ENCODE measurements at regions not wholly inside any gene's neighbourhood (a gene's known extent, or its start where the extent isn't known, plus 50 kb on each side); places are given as distances from the start of the nearest gene placed in this dataset.
A peak's percentile ranks its signal among the peaks of the same experiment; 100 is the strongest.

- peak overlapping the region in 2 of 8 donors; percentile 4 to 57 for H3K4me3 Mint-ChIP-seq
- H3K9me3 Mint-ChIP-seq = no peaks in the 10 kb centered on the region
- DNase-seq = peak; percentile 21
- H3K27me3 Mint-ChIP-seq = peaks cover 0 to 16% (median 0%) of the 10 kb centered on the region in 3 donors
- H3K27ac Mint-ChIP-seq = peak overlapping the region in 3 of 6 donors; percentile 40 to 89 (median 82)
- ATAC-seq (ENCODE audit: low read depth in 2 of 2) = peak; percentile 85
- peaks cover 14 to 22% (median 21%) of the 10 kb centered on the region in 3 donors for H3K4me1 Mint-ChIP-seq
- no peaks in the 10 kb centered on the region for H3K36me3 Mint-ChIP-seq
Measured at GRCh38 chr18:45161850-45162249, 453.4 kb upstream of the SLC14A2 start.

DNA sequence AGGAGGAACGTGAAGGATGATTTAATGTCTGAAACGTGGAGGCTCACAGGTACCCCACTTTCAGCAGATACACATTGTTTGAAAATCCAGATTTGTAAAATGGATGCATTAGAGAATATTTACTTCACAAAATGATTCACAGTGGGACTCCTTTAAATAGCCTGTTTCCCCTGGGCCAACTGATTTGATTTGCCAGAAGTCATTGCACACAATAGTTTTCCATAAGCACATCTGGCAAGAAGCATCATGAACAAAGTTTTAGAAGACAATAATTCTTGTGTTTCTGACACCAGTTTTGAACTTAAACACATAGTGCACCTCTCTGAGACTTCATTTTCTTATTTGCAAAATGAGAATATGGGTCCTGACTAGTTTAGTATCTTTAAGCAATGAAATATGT, 451.4 kb upstream of the SLC14A2 start:
- peaks cover 15 to 23% (median 21%) of the 10 kb centered on the region in 3 donors for H3K4me1 Mint-ChIP-seq
- H3K36me3 Mint-ChIP-seq = no peaks in the 10 kb centered on the region
- no peaks in the 10 kb centered on the region for H3K9me3 Mint-ChIP-seq
- peaks cover 0 to 8% (median 0%) of the 10 kb centered on the region in 3 donors for H3K27me3 Mint-ChIP-seq
- DNase-seq (no peak), ATAC-seq (ENCODE audit: low read depth in 2 of 2) (no peak)
- no peak overlapping the region for H3K4me3 Mint-ChIP-seq
- H3K27ac Mint-ChIP-seq = peak overlapping the region in 2 of 6 donors; percentile 18 to 82

DNA sequence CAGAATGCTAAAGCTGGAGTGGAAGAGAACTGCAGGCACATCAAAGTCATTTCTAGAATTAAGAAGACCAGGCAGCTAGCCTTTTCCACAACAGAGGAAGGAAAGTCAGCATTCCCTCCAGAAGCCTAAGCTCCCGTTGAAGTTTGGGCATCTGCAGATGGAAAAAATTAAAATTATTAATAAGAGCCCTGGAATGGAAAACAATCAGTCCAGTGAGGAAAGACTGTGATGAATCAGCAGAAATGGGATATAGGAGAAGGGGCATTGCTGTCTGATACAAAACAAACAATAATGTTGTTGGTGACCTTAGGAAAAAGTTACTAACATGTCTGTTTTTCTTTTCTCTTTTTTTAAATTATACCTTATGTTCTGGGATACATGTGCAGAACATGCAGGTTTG, 450.7 kb upstream of the SLC14A2 start:
- H3K27me3 Mint-ChIP-seq = peaks cover 0 to under 1% (median 0%) of the 10 kb centered on the region in 3 donors
- H3K4me1 Mint-ChIP-seq = peaks cover 14 to 23% (median 16%) of the 10 kb centered on the region in 3 donors
- no peaks in the 10 kb centered on the region for H3K9me3 Mint-ChIP-seq
- no peaks in the 10 kb centered on the region for H3K36me3 Mint-ChIP-seq
- peak overlapping the region in 1 of 6 donors; percentile 82 for H3K27ac Mint-ChIP-seq
- DNase-seq (no peak), ATAC-seq (ENCODE audit: low read depth in 2 of 2) (no peak)
- H3K4me3 Mint-ChIP-seq = no peak overlapping the region

DNA sequence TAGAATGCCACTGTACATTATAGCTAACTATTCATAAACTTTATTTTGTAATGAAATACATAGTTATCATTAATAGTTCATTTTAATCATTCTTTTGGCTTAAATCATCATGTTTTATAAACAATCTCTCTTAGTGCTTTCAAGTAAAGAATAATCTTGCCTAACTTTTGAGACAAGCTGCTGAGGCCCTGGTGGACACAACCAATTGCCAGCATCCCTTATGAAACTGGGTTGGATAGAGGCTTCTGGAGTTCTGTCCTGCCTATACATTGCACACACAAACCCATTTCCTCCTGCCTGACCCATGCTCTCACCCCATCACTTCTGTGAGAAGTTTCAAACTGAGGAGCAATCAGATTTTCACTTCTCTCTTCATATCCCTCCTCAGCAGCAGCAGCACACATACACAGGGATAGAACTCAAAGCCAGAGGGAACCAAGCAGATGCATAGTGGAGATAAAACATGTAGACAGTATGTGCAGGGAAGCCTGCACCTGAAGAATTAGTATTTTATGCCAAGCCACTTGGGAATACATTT, 450.0 kb upstream of the SLC14A2 start:
- no peak overlapping the region for H3K4me3 Mint-ChIP-seq
- H3K27me3 Mint-ChIP-seq = no peaks in the 10 kb centered on the region
- no peak for ATAC-seq (ENCODE audit: low read depth in 2 of 2)
- no peaks in the 10 kb centered on the region for H3K36me3 Mint-ChIP-seq
- DNase-seq = no peak
- no peak overlapping the region for H3K27ac Mint-ChIP-seq
- H3K4me1 Mint-ChIP-seq = peaks cover 13 to 23% (median 16%) of the 10 kb centered on the region in 3 donors
- no peaks in the 10 kb centered on the region for H3K9me3 Mint-ChIP-seq

DNA sequence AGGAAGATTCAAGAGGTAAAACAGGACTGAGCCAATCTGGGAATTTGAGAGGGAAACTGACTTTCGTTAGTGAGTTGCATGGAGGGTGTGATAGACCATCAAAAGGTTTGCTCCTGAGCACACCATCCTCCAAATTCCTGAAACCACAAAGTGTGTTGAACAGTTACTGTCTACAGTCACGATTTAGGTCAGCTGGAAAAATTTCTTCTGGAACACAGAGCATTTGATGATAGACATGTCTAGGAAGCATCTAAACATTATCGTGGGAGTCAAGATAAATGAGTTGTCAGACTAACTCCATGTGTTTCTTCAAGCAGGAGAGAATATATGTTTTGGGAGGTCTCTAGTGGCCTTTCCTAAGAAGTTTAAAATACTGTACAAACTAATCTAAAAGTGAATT, 449.4 kb upstream of the SLC14A2 start:
- H3K27me3 Mint-ChIP-seq = no peaks in the 10 kb centered on the region
- DNase-seq = no peak
- H3K9me3 Mint-ChIP-seq = no peaks in the 10 kb centered on the region
- no peak overlapping the region for H3K4me3 Mint-ChIP-seq
- H3K27ac Mint-ChIP-seq = no peak overlapping the region
- H3K4me1 Mint-ChIP-seq = peaks cover 13 to 23% (median 16%) of the 10 kb centered on the region in 3 donors
- ATAC-seq (ENCODE audit: low read depth in 2 of 2) = no peak
- H3K36me3 Mint-ChIP-seq = no peaks in the 10 kb centered on the region

- no peak for ATAC-seq (ENCODE audit: low read depth in 2 of 2)
- H3K4me1 Mint-ChIP-seq = peaks cover 13 to 25% (median 16%) of the 10 kb centered on the region in 3 donors
- H3K36me3 Mint-ChIP-seq = no peaks in the 10 kb centered on the region
- H3K4me3 Mint-ChIP-seq = no peak overlapping the region
- H3K27ac Mint-ChIP-seq = no peak overlapping the region
- DNase-seq = no peak
- H3K9me3 Mint-ChIP-seq = no peaks in the 10 kb centered on the region
- H3K27me3 Mint-ChIP-seq = no peaks in the 10 kb centered on the region
Measured at GRCh38 chr18:45166341-45166835, 448.9 kb upstream of the SLC14A2 start.

DNA sequence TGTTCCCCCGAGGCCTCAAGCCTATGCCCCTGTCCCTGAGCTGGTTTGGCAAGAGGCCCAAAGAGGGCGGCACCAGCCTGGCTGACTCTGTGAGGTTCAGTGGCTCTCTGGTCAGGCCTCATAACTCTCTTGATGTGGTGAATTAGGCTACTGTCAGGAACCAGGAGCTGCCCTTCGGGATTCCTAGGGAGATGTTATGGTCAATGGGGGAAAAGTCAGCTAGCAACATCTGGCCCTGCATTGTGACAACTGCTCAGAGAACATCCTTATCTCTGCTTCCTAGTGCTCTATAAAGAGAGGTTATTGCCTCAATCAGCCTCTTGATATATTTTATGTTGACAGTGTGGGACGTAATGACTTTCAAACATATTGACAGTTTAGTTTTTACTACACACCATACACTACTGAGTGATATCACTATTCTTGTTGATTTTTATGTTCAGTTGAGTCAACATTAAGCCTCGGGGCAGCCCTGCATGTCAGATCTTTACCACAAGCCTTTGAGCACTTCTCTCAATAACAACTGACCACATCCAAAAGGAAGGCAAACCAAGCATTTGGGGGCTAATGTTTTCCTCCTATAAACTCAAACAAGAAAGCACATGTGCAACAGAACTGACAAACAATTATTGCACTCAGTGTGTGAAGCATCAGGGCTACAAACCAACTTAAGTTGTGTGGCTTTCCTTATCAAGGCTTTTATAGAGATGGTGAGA, 448.3 kb upstream of the SLC14A2 start:
- no peak overlapping the region for H3K4me3 Mint-ChIP-seq
- peaks cover 10 to 24% (median 11%) of the 10 kb centered on the region in 3 donors for H3K4me1 Mint-ChIP-seq
- DNase-seq (no peak), ATAC-seq (ENCODE audit: low read depth in 2 of 2) (no peak)
- no peaks in the 10 kb centered on the region for H3K9me3 Mint-ChIP-seq
- H3K27me3 Mint-ChIP-seq = no peaks in the 10 kb centered on the region
- no peak overlapping the region for H3K27ac Mint-ChIP-seq
- H3K36me3 Mint-ChIP-seq = no peaks in the 10 kb centered on the region

GRCh38 chr18:45167631-45168280, 447.5 kb upstream of the SLC14A2 start:
- H3K9me3 Mint-ChIP-seq = no peaks in the 10 kb centered on the region
- no peak overlapping the region for H3K4me3 Mint-ChIP-seq
- no peaks in the 10 kb centered on the region for H3K27me3 Mint-ChIP-seq
- ATAC-seq (ENCODE audit: low read depth in 2 of 2) (no peak), DNase-seq (no peak)
- H3K27ac Mint-ChIP-seq = no peak overlapping the region
- peaks cover 9 to 24% (median 11%) of the 10 kb centered on the region in 3 donors for H3K4me1 Mint-ChIP-seq
- no peaks in the 10 kb centered on the region for H3K36me3 Mint-ChIP-seq

DNA sequence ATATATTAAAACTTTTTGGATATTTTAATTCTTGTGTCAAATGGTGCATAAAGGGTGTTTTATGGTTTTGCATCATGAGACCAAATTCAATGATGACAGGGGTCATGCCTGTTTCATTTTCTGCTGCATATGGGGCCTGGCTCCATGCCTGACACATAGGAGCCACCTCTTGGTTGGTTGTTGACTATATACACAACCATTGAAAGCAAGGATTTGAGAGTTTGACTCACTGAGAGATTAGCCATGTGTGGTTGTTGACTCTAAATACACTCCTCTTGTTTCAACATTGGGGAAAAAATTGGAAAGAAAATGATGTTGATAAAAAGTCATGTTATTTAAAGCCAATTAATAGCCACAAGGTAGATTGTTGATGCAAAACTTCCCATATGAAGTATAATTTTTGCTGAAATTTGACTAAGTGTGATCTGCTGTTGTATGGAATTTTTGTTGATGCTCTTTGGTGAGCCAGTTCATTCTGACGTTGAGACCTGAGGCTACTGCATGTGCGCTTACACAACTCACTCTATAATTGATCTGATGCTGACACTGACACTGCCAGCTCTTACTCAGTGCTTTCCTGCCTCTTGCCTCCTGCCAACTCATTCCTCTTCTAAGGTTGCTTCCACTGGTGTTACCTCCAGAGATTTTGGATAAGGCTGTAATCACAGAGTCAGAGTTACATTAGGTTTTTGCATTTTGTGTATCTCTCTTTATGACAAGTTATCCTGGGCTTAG, 446.2 kb upstream of the SLC14A2 start:
- Mint-ChIP-seq H3K27me3 (no peaks in the 10 kb centered on the region), H3K36me3 (no peaks in the 10 kb centered on the region), H3K4me1 (peaks cover 9 to 24% (median 11%) of the 10 kb centered on the region in 3 donors), H3K4me3 (no peak overlapping the region), H3K9me3 (no peaks in the 10 kb centered on the region), H3K27ac (no peak overlapping the region)
- no peak for ATAC-seq (ENCODE audit: low read depth in 2 of 2)
- no peak for DNase-seq

- no peaks in the 10 kb centered on the region for H3K27me3 Mint-ChIP-seq
- peak overlapping the region in 1 of 6 donors; percentile 28 for H3K27ac Mint-ChIP-seq
- no peak overlapping the region for H3K4me3 Mint-ChIP-seq
- DNase-seq = no peak
- no peaks in the 10 kb centered on the region for H3K36me3 Mint-ChIP-seq
- H3K4me1 Mint-ChIP-seq = peaks cover 9 to 24% (median 11%) of the 10 kb centered on the region in 3 donors
- H3K9me3 Mint-ChIP-seq = no peaks in the 10 kb centered on the region
- no peak for ATAC-seq (ENCODE audit: low read depth in 2 of 2)
Measured at GRCh38 chr18:45169610-45170009, 445.7 kb upstream of the SLC14A2 start.

DNA sequence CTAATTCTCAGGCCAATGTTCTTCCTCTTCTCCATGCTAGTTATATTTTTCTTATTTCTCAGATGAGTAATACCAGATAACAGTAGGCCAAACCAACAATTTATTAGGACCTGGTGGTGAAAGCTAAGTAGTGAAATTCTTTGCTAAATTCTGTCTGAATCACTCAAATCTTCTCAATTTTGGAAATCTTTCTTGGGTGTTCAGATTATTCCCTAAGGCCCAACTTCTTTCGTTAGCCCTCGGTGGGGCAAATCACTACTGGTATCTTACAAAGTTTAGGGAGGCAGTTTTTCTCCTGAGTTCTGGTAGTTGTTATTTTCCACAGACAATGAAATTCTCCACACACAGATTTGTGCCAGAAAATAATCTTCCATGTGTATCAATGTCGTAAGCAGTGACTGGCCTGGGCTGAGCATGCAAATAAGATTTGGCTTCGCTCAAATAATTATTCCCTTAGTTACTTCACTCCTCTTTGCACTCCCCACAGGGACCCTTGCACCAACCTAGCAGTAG, 443.5 kb upstream of the SLC14A2 start:
- ATAC-seq (ENCODE audit: low read depth in 2 of 2) = no peak
- Mint-ChIP-seq H3K27me3 (peaks cover 3 to 4% (median 3%) of the 10 kb centered on the region in 3 donors), H3K36me3 (peaks cover 0 to 3% of the 10 kb centered on the region in 2 donors), H3K9me3 (no peaks in the 10 kb centered on the region), H3K4me1 (peaks cover 5 to 12% (median 5%) of the 10 kb centered on the region in 3 donors), H3K4me3 (no peak overlapping the region), H3K27ac (no peak overlapping the region)
- DNase-seq = no peak

GRCh38 chr18:45173327-45173726, 441.9 kb upstream of the SLC14A2 start:
- peaks cover 5 to 12% (median 5%) of the 10 kb centered on the region in 3 donors for H3K4me1 Mint-ChIP-seq
- H3K9me3 Mint-ChIP-seq = no peaks in the 10 kb centered on the region
- DNase-seq (no peak), ATAC-seq (ENCODE audit: low read depth in 2 of 2) (no peak)
- H3K4me3 Mint-ChIP-seq = no peak overlapping the region
- peaks cover 3 to 13% (median 4%) of the 10 kb centered on the region in 3 donors for H3K27me3 Mint-ChIP-seq
- no peak overlapping the region for H3K27ac Mint-ChIP-seq
- peaks cover 0 to 12% of the 10 kb centered on the region in 2 donors for H3K36me3 Mint-ChIP-seq
